K562 (cell line): ENCODE measurements at regions not wholly inside any gene's neighbourhood (a gene's known extent, or its start where the extent isn't known, plus 50 kb on each side); places are given as distances from the start of the nearest gene placed in this dataset.

ENCODE experiments used
- ATAC-seq: fragments of 200-7000 bp; cut with Tn5 transposase; 3 replicates; pipeline ENCODE4 v1.9.1; 2020; ENCODE audit warnings: moderate library complexity
- BruUV-seq: library from RNA; stranded (reverse); fragments of 400-500 nt; replicated peaks from 2 replicates; lab custom pipeline; 2021; lab: Mats Ljungman, UMichigan
- CTCF ChIA-PET: fragments of 300-600 bp; formaldehyde crosslinking; extraction: SDS; loops from one replicate; lab custom pipeline; 2021; ENCODE audit warnings: low intra/inter-chr PET ratio; lab: Yijun Ruan, JAX
- POLR2A ChIA-PET: fragments of 300-600, 350-650 bp; sonication (Branson Sonifier 250); formaldehyde crosslinking; extraction: SDS; loops from one replicate; lab custom pipeline; 2021; ENCODE audit warnings: antibody characterized with exemption, inconsistent platforms; lab: Yijun Ruan, JAX
- DNase-seq, 4 experiments: peaks; one replicate each; pipeline versions ENCODE4 v3.0.0 to v3.0.0-alpha.2; 2011 to 2018; ENCODE audit warnings: low spot score in 3 of 4, mixed read lengths in 3 of 4; ENCODE audit errors: extremely low read depth in 1 of 4
- FAIRE-seq: peaks from 2 replicates; lab custom pipeline; 2011; peaks lifted over from hg19 to GRCh38; lab: Jason Lieb, UNC
- H2AFZ ChIP-seq: 2 replicates; pipeline ENCODE4 v1.6.0; 2011; ENCODE audit warnings: low read depth, low read length, control low read depth, inconsistent platforms
- H3K27ac ChIP-seq: fragments of 200-600 bp; 3 replicates; pipeline ENCODE4 v1.8.0; 2011; ENCODE audit warnings: low read depth, mild to moderate bottlenecking, control low read depth, inconsistent platforms, low read length, moderate library complexity, mixed read lengths; ENCODE audit errors: extremely low read depth
- H3K27me3 ChIP-seq, 2 experiments: fragments of 300-600 bp in 1 of 2; 2 replicates in 1 of 2; 3 replicates in 1 of 2; pipeline versions ENCODE4 v1.6.0 to v1.8.0; 2011; ENCODE audit warnings: inconsistent platforms in 2 of 2, low read length in 2 of 2, mild to moderate bottlenecking in 1 of 2, mixed read lengths in 1 of 2, moderate library complexity in 1 of 2; ENCODE audit not compliant: control insufficient read depth in 2 of 2, insufficient read depth in 2 of 2
- H3K36me3 ChIP-seq: fragments of 300-600 bp; 3 replicates; pipeline ENCODE4 v1.8.0; 2011; ENCODE audit warnings: mild to moderate bottlenecking, low read length, inconsistent platforms; ENCODE audit not compliant: control insufficient read depth, insufficient read depth
- H3K4me1 ChIP-seq, 2 experiments: fragments of 200-600 bp in 1 of 2; replicated peaks in 1 of 2; 2 replicates in 1 of 2; 3 replicates in 1 of 2; pipeline versions ENCODE4 v1.5.1 to v1.8.0; 2011; ENCODE audit warnings: inconsistent platforms in 2 of 2, low read length in 2 of 2, mild to moderate bottlenecking in 1 of 2, mixed read lengths in 1 of 2, moderate library complexity in 1 of 2; ENCODE audit not compliant: control insufficient read depth in 2 of 2, insufficient read depth in 2 of 2
- H3K4me2 ChIP-seq: 2 replicates; pipeline ENCODE4 v1.6.1; 2011; ENCODE audit warnings: low read length, control low read depth, inconsistent platforms, mixed read lengths; ENCODE audit not compliant: insufficient read depth
- H3K4me3 ChIP-seq: fragments of 200-600 bp; sonication (generic), shearing (Covaris generic); 2 replicates; pipeline ENCODE4 v1.5.1; 2016; ENCODE audit warnings: control low read depth, inconsistent platforms
- H3K79me2 ChIP-seq: fragments of 200-600 bp; 3 replicates; pipeline ENCODE4 v1.8.0; 2011; ENCODE audit warnings: low read length, inconsistent platforms; ENCODE audit not compliant: control insufficient read depth, insufficient read depth
- H3K9ac ChIP-seq, 2 experiments: 2 replicates each; pipeline versions ENCODE4 v1.6.0 to v1.6.1; 2011; ENCODE audit warnings: low read depth in 2 of 2, low read length in 2 of 2, control low read depth in 1 of 2, inconsistent platforms in 1 of 2, mild to moderate bottlenecking in 1 of 2, mixed read lengths in 1 of 2; ENCODE audit not compliant: insufficient read depth in 1 of 2
- H3K9me1 ChIP-seq: one replicate; pipeline ENCODE4 v1.6.0; 2011; ENCODE audit warnings: inconsistent platforms, mild to moderate bottlenecking, low read length, moderate library complexity; ENCODE audit not compliant: control insufficient read depth, insufficient read depth
- H3K9me3 ChIP-seq: replicated peaks from 2 replicates; pipeline ENCODE4 v1.5.1; 2011; ENCODE audit warnings: low read depth, low read length, inconsistent platforms; ENCODE audit not compliant: control insufficient read depth, insufficient read depth
- H4K20me1 ChIP-seq: replicated peaks from 2 replicates; pipeline ENCODE4 v1.6.1; 2011; ENCODE audit warnings: low read length, inconsistent platforms, mixed read lengths; ENCODE audit not compliant: control insufficient read depth, insufficient read depth
- CREB1 ChIP-seq, 2 experiments: sonication (generic) in 1 of 2; formaldehyde crosslinking in 1 of 2; IDR thresholded peaks; 2 replicates each; pipeline versions ENCODE4 v1.6.1 to v1.8.0; 2012 to 2022; ENCODE audit warnings: inconsistent platforms in 1 of 2, mild to moderate bottlenecking in 1 of 2, missing genetic modification reagents in 1 of 2, moderate library complexity in 1 of 2
- CREM ChIP-seq: IDR thresholded peaks from 2 replicates; pipeline ENCODE4 v1.6.1; 2014; ENCODE audit warnings: antibody characterized with exemption, low read depth
- EP300 ChIP-seq: IDR thresholded peaks from 2 replicates; pipeline ENCODE4 v1.6.1; 2012; ENCODE audit warnings: low read length, improper control_type of control experiment
- MCM2 ChIP-seq: fragments of 450-650 bp; IDR thresholded peaks from 2 replicates; pipeline ENCODE4 v1.6.1; 2017; ENCODE audit warnings: low read depth, mild to moderate bottlenecking
- POLR2AphosphoS5 ChIP-seq: IDR thresholded peaks from 2 replicates; pipeline ENCODE4 v1.6.1; 2011; ENCODE audit warnings: mild to moderate bottlenecking, low read depth, low read length, moderate library complexity; ENCODE audit not compliant: control insufficient read depth, insufficient read depth
- ZNF124 ChIP-seq: sonication (generic); formaldehyde crosslinking; IDR thresholded peaks from 2 replicates; pipeline ENCODE4 v1.8.1; 2022; ENCODE audit warnings: missing genetic modification reagents
- ZNF668 ChIP-seq: fragments of 250-450 bp; sonication (Bioruptor Pico); IDR thresholded peaks from 2 replicates; pipeline ENCODE4 v1.8.0; 2022; ENCODE audit warnings: mild to moderate bottlenecking, inconsistent platforms
- ZNF695 ChIP-seq: fragments of 450-650 bp; formaldehyde crosslinking; IDR thresholded peaks from 2 replicates; pipeline ENCODE4 v1.4.0; 2020; ENCODE audit warnings: mild to moderate bottlenecking, moderate library complexity
- WGBS: fragments of 100-300 bp; shearing (Covaris generic); methylation state at CpG from one replicate; pipeline ENCODE4 v1.1.6; 2016; ENCODE audit warnings: low coverage, mixed read lengths; ENCODE audit not compliant: insufficient coverage; ENCODE audit errors: missing lambda C conversion rate; 5-methylcytosine and 5-hydroxymethylcytosine counted together
- in situ Hi-C: fragments of 300-500 bp; cut with MboI; formaldehyde crosslinking; loops from 4 replicates; pipeline ENCODE4 v1.15.0; 2018; ENCODE audit warnings: inconsistent platforms, mixed read lengths
- intact Hi-C: fragments of 100-400 bp; cut with micrococcal nuclease; formaldehyde crosslinking; loops from 2 replicates; pipeline ENCODE4 v1.14.2; 2022
- TF ChIP-seq, protein P1 (sequence below): fragments of 450-650 bp; IDR thresholded peaks from 2 replicates; pipeline ENCODE4 v1.7.0; 2016; ENCODE audit warnings: borderline replicate concordance
- TF ChIP-seq, protein P2 (sequence below): sonication (generic); formaldehyde crosslinking; IDR thresholded peaks from 2 replicates; pipeline ENCODE4 v1.8.0; 2023; ENCODE audit warnings: missing genetic modification reagents, mild to moderate bottlenecking, borderline replicate concordance
- TF ChIP-seq, protein P3 (sequence below), 2 experiments: fragments of 450-650 bp; conservative IDR thresholded peaks; 2 replicates each; pipeline ENCODE4 v1.6.1; 2017; ENCODE audit warnings: mild to moderate bottlenecking in 2 of 2, moderate library complexity in 2 of 2

DNA sequence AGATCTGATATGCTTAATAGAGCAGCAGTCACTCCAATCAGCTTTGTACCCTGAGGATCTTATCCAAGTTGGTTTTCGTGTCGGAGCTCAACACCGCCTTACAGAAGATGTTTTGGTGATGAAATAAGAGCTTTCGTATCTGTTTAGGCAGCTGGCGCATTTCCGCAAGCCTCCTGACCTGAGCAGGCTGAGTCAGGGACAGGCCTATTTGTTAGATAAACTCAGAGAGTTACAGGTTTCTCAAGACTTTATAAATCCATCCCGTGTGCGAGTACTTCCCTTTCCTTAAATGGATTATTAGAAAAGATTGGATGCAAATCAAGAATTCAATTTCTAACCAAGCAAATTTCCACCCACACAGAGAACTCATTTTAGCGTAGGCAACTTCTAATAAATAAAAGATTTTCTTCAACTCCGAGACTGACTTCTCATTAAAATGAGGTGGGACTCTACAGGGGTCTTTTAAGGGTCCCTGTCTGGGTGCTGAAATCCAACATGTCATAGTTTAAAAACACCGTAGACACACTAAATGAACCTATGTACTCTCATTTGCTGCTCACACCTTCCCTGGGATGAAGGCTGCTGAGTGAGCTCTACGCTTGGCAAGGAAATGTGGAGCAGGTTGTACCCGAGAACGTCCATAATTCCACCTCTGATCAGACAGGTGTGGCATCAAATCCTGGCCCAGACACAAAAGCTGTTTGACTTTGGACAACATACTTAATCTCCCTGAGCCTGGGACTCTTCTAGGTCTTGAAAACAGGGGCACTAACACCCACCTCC is 106.9 kb upstream of the F3 start:
- peaks cover 2% of the 10 kb centered on the region for H3K9me1 ChIP-seq
- H2AFZ ChIP-seq = no peak overlapping the region
- POLR2A ChIA-PET = no interaction called here
- H3K4me2 ChIP-seq = no peak overlapping the region
- H4K20me1 ChIP-seq = no peaks in the 10 kb centered on the region
- H3K27me3 ChIP-seq = peaks cover 0 to 10% of the 10 kb centered on the region in 2 experiments; a peak in 3 of 5 replicates
- H3K9ac ChIP-seq = no peak overlapping the region
- peak; percentile 90 for ATAC-seq
- BruUV-seq = no TSS peak
- CTCF ChIA-PET = no interaction called here
- intact Hi-C loops (no loop called here), in situ Hi-C loops (no loop called here)
- no peaks in the 10 kb centered on the region for H3K9me3 ChIP-seq
- WGBS = 4% methylated on average over 14 of the region's 14 CpGs
- H3K4me3 ChIP-seq = no peak overlapping the region
- peaks cover 0 to 11% of the 10 kb centered on the region in 2 experiments; a peak in 1 of 5 replicates for H3K4me1 ChIP-seq
- peak; percentile 65 for FAIRE-seq
- no peaks in the 10 kb centered on the region for H3K36me3 ChIP-seq
- no peak overlapping the region for H3K27ac ChIP-seq
- no peaks in the 10 kb centered on the region for H3K79me2 ChIP-seq
- peak; percentile 21 to 58 (median 37) for DNase-seq
- TF ChIP-seq MCM2 (no peak), EP300 (peak; percentile 75; the same call in 1 of the 2 replicates), ZNF668 (CRISPR knock-in tag) (no peak), CREB1 (IDR thresholded peaks at IDR 0.05) (no peak), CREB1 (CRISPR knock-in tag; IDR thresholded peaks at IDR 0.05) (no peak), CREM (peak; percentile 52; the same call in 1 of the 2 replicates), POLR2AphosphoS5 (peak; percentile 87), ZNF695 (CRISPR knock-in tag) (no peak), ZNF124 (CRISPR knock-in tag) (no peak)
- TF ChIP-seq, protein P1, sequence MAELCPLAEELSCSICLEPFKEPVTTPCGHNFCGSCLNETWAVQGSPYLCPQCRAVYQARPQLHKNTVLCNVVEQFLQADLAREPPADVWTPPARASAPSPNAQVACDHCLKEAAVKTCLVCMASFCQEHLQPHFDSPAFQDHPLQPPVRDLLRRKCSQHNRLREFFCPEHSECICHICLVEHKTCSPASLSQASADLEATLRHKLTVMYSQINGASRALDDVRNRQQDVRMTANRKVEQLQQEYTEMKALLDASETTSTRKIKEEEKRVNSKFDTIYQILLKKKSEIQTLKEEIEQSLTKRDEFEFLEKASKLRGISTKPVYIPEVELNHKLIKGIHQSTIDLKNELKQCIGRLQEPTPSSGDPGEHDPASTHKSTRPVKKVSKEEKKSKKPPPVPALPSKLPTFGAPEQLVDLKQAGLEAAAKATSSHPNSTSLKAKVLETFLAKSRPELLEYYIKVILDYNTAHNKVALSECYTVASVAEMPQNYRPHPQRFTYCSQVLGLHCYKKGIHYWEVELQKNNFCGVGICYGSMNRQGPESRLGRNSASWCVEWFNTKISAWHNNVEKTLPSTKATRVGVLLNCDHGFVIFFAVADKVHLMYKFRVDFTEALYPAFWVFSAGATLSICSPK = no peak
- TF ChIP-seq, protein P2, sequence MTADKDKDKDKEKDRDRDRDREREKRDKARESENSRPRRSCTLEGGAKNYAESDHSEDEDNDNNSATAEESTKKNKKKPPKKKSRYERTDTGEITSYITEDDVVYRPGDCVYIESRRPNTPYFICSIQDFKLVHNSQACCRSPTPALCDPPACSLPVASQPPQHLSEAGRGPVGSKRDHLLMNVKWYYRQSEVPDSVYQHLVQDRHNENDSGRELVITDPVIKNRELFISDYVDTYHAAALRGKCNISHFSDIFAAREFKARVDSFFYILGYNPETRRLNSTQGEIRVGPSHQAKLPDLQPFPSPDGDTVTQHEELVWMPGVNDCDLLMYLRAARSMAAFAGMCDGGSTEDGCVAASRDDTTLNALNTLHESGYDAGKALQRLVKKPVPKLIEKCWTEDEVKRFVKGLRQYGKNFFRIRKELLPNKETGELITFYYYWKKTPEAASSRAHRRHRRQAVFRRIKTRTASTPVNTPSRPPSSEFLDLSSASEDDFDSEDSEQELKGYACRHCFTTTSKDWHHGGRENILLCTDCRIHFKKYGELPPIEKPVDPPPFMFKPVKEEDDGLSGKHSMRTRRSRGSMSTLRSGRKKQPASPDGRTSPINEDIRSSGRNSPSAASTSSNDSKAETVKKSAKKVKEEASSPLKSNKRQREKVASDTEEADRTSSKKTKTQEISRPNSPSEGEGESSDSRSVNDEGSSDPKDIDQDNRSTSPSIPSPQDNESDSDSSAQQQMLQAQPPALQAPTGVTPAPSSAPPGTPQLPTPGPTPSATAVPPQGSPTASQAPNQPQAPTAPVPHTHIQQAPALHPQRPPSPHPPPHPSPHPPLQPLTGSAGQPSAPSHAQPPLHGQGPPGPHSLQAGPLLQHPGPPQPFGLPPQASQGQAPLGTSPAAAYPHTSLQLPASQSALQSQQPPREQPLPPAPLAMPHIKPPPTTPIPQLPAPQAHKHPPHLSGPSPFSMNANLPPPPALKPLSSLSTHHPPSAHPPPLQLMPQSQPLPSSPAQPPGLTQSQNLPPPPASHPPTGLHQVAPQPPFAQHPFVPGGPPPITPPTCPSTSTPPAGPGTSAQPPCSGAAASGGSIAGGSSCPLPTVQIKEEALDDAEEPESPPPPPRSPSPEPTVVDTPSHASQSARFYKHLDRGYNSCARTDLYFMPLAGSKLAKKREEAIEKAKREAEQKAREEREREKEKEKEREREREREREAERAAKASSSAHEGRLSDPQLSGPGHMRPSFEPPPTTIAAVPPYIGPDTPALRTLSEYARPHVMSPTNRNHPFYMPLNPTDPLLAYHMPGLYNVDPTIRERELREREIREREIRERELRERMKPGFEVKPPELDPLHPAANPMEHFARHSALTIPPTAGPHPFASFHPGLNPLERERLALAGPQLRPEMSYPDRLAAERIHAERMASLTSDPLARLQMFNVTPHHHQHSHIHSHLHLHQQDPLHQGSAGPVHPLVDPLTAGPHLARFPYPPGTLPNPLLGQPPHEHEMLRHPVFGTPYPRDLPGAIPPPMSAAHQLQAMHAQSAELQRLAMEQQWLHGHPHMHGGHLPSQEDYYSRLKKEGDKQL (CRISPR knock-in tag) = no peak
- TF ChIP-seq, protein P3, sequence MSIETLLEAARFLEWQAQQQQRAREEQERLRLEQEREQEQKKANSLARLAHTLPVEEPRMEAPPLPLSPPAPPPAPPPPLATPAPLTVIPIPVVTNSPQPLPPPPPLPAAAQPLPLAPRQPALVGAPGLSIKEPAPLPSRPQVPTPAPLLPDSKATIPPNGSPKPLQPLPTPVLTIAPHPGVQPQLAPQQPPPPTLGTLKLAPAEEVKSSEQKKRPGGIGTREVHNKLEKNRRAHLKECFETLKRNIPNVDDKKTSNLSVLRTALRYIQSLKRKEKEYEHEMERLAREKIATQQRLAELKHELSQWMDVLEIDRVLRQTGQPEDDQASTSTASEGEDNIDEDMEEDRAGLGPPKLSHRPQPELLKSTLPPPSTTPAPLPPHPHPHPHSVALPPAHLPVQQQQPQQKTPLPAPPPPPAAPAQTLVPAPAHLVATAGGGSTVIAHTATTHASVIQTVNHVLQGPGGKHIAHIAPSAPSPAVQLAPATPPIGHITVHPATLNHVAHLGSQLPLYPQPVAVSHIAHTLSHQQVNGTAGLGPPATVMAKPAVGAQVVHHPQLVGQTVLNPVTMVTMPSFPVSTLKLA (conservative IDR thresholded peaks at IDR 0.05) = no peak
